RWPE1 (cell line): ENCODE measurements at regions not wholly inside any gene's neighbourhood (a gene's known extent, or its start where the extent isn't known, plus 50 kb on each side); places are given as distances from the start of the nearest gene placed in this dataset.
"Not testable (repeated sequence)": the region's sequence is repeated elsewhere in the genome, so short reads cannot be mapped to it uniquely, and the experiment has no call there.

ENCODE experiments used
- CTCF ChIA-PET: fragments of 350-600 bp; sonication (Branson Sonifier 250); formaldehyde crosslinking; extraction: SDS; loops from one replicate; lab custom pipeline; 2021; lab: Yijun Ruan, JAX
- POLR2A ChIA-PET: fragments of 400-600 bp; formaldehyde crosslinking; extraction: SDS; loops from one replicate; lab custom pipeline; 2020; ENCODE audit warnings: antibody characterized with exemption; ENCODE audit not compliant: low non-redundant PET; lab: Yijun Ruan, JAX
- DNase-seq: peaks from one replicate; pipeline ENCODE4 v3.0.0; 2012; ENCODE audit warnings: low spot score
- H3K27ac ChIP-seq: fragments of 450-650 bp; 2 replicates; pipeline ENCODE4 v1.5.1; 2017
- CTCF ChIP-seq: fragments of 450-650 bp; conservative IDR thresholded peaks from 2 replicates; pipeline ENCODE4 v1.5.1; 2017; ENCODE audit warnings: low read depth, mild to moderate bottlenecking

DNA sequence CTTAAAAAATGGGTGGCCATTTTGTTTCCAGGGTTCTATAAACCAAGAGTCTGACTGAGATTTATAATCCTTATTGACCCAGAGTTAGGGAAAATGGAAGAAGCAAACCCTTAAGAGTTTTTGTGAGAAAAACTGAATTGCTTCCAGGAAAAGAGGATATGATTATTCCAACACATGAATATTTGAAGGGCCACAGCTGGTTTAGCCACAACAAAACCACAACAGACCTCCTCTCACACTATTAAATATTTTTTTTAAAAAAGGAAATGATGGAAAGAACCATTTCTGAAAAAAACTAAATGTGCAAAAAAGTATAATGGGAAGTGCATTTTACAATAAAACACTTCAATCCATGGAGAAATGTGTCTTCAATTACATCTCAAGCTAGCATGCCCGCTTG lies 182.7 kb downstream of the ETAA1 start:
- no peak overlapping the region for H3K27ac ChIP-seq
- DNase-seq, result no peak
- TF ChIP-seq CTCF, result no peak
- CTCF ChIA-PET, result no interaction called here
- POLR2A ChIA-PET, result no interaction called here

GRCh38 chr2:67581751-67582150 lies 184.6 kb downstream of the ETAA1 start:
- no peak for TF ChIP-seq CTCF
- no peak for DNase-seq
- CTCF ChIA-PET, result no interaction called here
- no peak overlapping the region for H3K27ac ChIP-seq
- POLR2A ChIA-PET, result interaction anchor here (0.6 kb wide), 1 partner anchor 8 kb away, joined by 3 read pairs; no protein-coding TSS in a partner anchor

GRCh38 chr2:67583185-67583584 lies 186.1 kb downstream of the ETAA1 start:
- TF ChIP-seq CTCF, result no peak
- ChIA-PET POLR2A (no interaction called here), CTCF (interaction anchor here (0.5 kb wide), 1 partner anchor 177 kb away, joined by 5 read pairs; no protein-coding TSS in a partner anchor)
- no peak overlapping the region for H3K27ac ChIP-seq
- no peak for DNase-seq

DNA sequence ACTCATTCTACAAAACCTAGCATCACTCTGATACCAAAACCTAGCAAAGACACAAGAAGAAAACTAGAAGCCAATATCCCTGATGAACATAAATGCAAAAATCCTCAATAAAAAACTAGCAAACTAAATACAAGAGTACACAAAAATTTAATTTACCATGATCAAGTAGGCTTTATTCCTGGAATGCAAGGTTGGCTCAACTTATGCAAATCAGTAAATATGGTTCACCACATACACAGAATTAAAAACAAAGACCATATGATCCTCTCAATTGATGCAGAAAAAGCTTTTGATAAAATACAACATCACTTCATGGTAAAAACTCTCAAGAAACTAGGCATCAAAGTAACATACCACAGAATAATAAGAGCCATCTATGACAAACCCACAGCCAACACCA lies 188.3 kb downstream of the ETAA1 start:
- CTCF ChIA-PET, result no interaction called here

DNA sequence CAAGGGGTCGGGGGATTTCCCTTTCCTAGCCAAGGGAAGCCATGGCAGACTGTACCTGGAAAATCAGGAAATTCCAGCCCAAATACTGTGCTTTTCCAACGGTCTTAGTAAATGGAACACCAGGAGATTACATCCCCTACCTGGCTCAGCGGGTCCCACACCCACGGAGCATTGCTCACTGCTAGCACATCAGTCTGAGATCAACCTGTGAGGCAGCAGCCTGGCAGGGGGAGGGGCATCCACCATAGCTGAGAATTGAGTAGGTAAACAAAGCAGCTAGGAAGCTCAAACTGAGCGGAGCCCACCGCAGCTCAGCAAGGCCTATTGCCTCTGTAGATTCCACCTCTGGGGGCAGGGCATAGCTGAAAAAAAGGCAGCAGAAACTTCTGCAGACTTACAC lies 192.0 kb downstream of the ETAA1 start:
- DNase-seq, POLR2A ChIA-PET, CTCF ChIA-PET, H3K27ac ChIP-seq: not testable (repeated sequence)

More for the DNA sequence above, 188.3 kb downstream of the ETAA1 start:
- no peak overlapping the region for H3K27ac ChIP-seq
- POLR2A ChIA-PET, result no interaction called here
- no peak for TF ChIP-seq CTCF
- no peak for DNase-seq

DNA sequence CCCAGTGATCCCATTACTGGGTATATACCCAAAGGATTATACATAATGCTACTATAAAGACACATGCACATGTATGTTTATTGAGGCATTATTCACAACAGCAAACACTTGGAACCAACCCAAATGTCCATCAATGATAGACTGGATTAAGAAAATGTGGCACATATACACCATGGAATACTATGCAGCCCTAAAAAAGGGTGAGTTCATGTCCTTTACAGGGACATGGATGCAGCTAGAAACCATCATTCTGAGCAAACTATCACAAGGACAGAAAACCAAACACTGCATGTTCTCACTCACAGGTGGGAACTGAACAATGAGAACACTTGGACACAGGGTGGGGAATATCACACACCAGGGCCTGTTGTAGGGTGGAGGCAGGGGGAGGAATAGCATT lies 197.4 kb downstream of the ETAA1 start:
- CTCF ChIA-PET, H3K27ac ChIP-seq, DNase-seq, POLR2A ChIA-PET: not testable (repeated sequence)

- DNase-seq, result no peak
- TF ChIP-seq CTCF, result no peak
- H3K27ac ChIP-seq, result no peak overlapping the region
- POLR2A ChIA-PET, result no interaction called here
- CTCF ChIA-PET, result no interaction called here
Observed at GRCh38 chr2:67596871-67597270, 199.7 kb downstream of the ETAA1 start.

GRCh38 chr2:67599561-67599960 lies 202.4 kb downstream of the ETAA1 start:
- no peak overlapping the region for H3K27ac ChIP-seq
- ChIA-PET CTCF (interaction anchor here (0.6 to 0.7 kb wide), 2 partner anchors 39 to 965 kb away, joined by 3 read pairs; no protein-coding TSS in a partner anchor), POLR2A (no interaction called here)
- no peak for DNase-seq
- TF ChIP-seq CTCF, result no peak
